A673 (cell line): ENCODE measurements at regions not wholly inside any gene's neighbourhood (a gene's known extent, or its start where the extent isn't known, plus 50 kb on each side); places are given as distances from the start of the nearest gene placed in this dataset.

Experiments
- BruUV-seq: library from RNA; stranded (reverse); fragments of 400-500 nt; replicated peaks from 2 replicates; lab custom pipeline; 2021; lab: Mats Ljungman, UMichigan
- CTCF ChIA-PET: fragments of 300-600 bp; sonication (Branson Sonifier 250); formaldehyde crosslinking; loops from one replicate; lab custom pipeline; 2022; ENCODE audit warnings: antibody characterized with exemption; lab: Charles Lee
- POLR2A ChIA-PET: fragments of 300-600 bp; sonication (Branson Sonifier 250); formaldehyde crosslinking; loops from one replicate; lab custom pipeline; 2022; ENCODE audit warnings: antibody characterized with exemption; ENCODE audit not compliant: low non-redundant PET; lab: Charles Lee
- DNase-seq: peaks from one replicate; pipeline ENCODE4 v3.0.0-alpha.2; 2015; ENCODE audit warnings: low spot score
- H3K27ac ChIP-seq: fragments of 200-600 bp; sonication (generic); 2 replicates; pipeline ENCODE4 v1.5.1; 2016; ENCODE audit warnings: mixed run types, low read depth, mild to moderate bottlenecking, mixed read lengths, antibody characterized with exemption, low read length; ENCODE audit not compliant: poor library complexity, severe bottlenecking
- H3K27me3 ChIP-seq: fragments of 200-600 bp; sonication (generic); replicated peaks from 2 replicates; pipeline ENCODE4 v1.6.1; 2017; ENCODE audit warnings: mixed run types, low read depth, mild to moderate bottlenecking, mixed read lengths, antibody characterized with exemption, low read length; ENCODE audit not compliant: insufficient read depth, poor library complexity
- H3K36me3 ChIP-seq: fragments of 200-600 bp; sonication (generic); 2 replicates; pipeline ENCODE4 v1.6.1; 2016; ENCODE audit warnings: mixed run types, mild to moderate bottlenecking, mixed read lengths, antibody characterized with exemption, low read length; ENCODE audit not compliant: insufficient read depth, poor library complexity, severe bottlenecking
- H3K4me1 ChIP-seq: fragments of 200-600 bp; sonication (generic); 2 replicates; pipeline ENCODE4 v1.6.1; 2017; ENCODE audit warnings: mixed run types, mild to moderate bottlenecking, mixed read lengths, antibody characterized with exemption, low read length; ENCODE audit not compliant: insufficient read depth, poor library complexity, severe bottlenecking
- H3K4me3 ChIP-seq: fragments of 200-600 bp; sonication (generic); 2 replicates; pipeline ENCODE4 v1.5.1; 2016; ENCODE audit warnings: low read depth, mixed run types, mild to moderate bottlenecking, mixed read lengths, low read length; ENCODE audit not compliant: poor library complexity, severe bottlenecking
- H3K9me3 ChIP-seq: fragments of 200-600 bp; sonication (generic); 2 replicates; pipeline ENCODE4 v1.6.1; 2016; ENCODE audit warnings: mixed run types, low read depth, mild to moderate bottlenecking, mixed read lengths, antibody characterized with exemption, low read length; ENCODE audit not compliant: poor library complexity, severe bottlenecking
- CTCF ChIP-seq: fragments of 300-800, 200-600 bp; sonication (generic); conservative IDR thresholded peaks from 2 replicates; pipeline ENCODE4 v1.5.1; 2017; ENCODE audit warnings: low read depth, mild to moderate bottlenecking, antibody characterized with exemption, low read length, moderate library complexity, mixed read lengths
- EZH2 ChIP-seq: fragments of 200-600 bp; sonication (generic); IDR thresholded peaks from 2 replicates; pipeline ENCODE4 v1.6.1; 2017; ENCODE audit warnings: borderline replicate concordance, low read depth, mild to moderate bottlenecking, mixed read lengths, antibody characterized with exemption, low read length; ENCODE audit not compliant: poor library complexity, severe bottlenecking
- intact Hi-C: fragments of 100-400 bp; cut with micrococcal nuclease; formaldehyde crosslinking; loops from one replicate; pipeline ENCODE4 v1.10.0; 2022; ENCODE audit not compliant: unreplicated experiment

DNA sequence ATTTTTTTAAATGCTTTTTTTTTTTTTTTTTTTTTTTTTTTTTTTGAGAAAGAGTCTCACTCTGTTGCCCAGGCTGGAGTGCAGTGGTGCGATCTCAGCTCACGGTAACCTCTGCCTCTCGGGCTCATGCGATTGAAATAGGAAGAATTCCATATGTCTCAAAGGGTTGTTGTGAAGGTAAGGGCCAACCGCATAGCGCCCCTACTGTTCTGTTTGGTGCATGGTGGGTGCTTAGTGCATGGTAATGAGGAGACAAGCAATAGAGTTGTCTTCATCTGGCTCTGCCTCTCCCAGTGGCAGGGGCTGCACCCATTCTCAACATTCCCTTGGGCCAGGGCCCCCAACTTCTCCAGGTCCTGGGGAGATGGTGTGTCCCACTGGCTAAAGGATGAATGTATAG is 68.7 kb downstream of the RASL11A start:
- BruUV-seq = no TSS peak
- CTCF ChIA-PET = interaction anchor here (0.6 to 1.0 kb wide), 5 partner anchors 8 to 622 kb away, joined by 3 to 8 read pairs (median 4); no protein-coding TSS in a partner anchor

GRCh38 chr13:27341616-27342015 is 71.0 kb downstream of the RASL11A start:
- intact Hi-C loops = no loop called here
- Histone ChIP-seq H3K36me3 (no peaks in the 10 kb centered on the region), H3K9me3 (no peaks in the 10 kb centered on the region), H3K4me3 (no peak overlapping the region), H3K27ac (no peak overlapping the region), H3K27me3 (peaks cover 50% of the 10 kb centered on the region), H3K4me1 (no peaks in the 10 kb centered on the region)
- BruUV-seq = no TSS peak
- POLR2A ChIA-PET = no interaction called here
- CTCF ChIA-PET = interaction anchor here (1.5 kb wide), 1 partner anchor 21 kb away, joined by 4 read pairs; no protein-coding TSS in a partner anchor
- TF ChIP-seq CTCF = no peak
- no peak for TF ChIP-seq EZH2
- DNase-seq = no peak

More for the DNA sequence above, 68.7 kb downstream of the RASL11A start:
- TF ChIP-seq CTCF (peak; percentile 70), EZH2 (no peak)
- intact Hi-C loops = no loop called here
- Histone ChIP-seq H3K9me3 (no peaks in the 10 kb centered on the region), H3K4me3 (no peak overlapping the region), H3K27me3 (peaks cover 35% of the 10 kb centered on the region), H3K4me1 (no peaks in the 10 kb centered on the region), H3K27ac (no peak overlapping the region), H3K36me3 (no peaks in the 10 kb centered on the region)
- DNase-seq = peak; percentile 68
- POLR2A ChIA-PET = no interaction called here

- DNase-seq = no peak
- Histone ChIP-seq H3K36me3 (no peaks in the 10 kb centered on the region), H3K4me1 (peaks cover 9% of the 10 kb centered on the region), H3K27ac (no peak overlapping the region), H3K9me3 (no peaks in the 10 kb centered on the region), H3K4me3 (no peak overlapping the region), H3K27me3 (peaks cover 54% of the 10 kb centered on the region)
- POLR2A ChIA-PET = no interaction called here
- CTCF ChIA-PET = interaction anchor here (0.6 kb wide), 1 partner anchor 8 kb away, joined by 3 read pairs; no protein-coding TSS in a partner anchor
- intact Hi-C loops = no loop called here
- no peak for TF ChIP-seq EZH2
- no peak for TF ChIP-seq CTCF
- BruUV-seq = no TSS peak
These were observed 76.7 kb downstream of the RASL11A start for GRCh38 chr13:27347211-27347772.
